ENCODE measurements at regions not wholly inside any gene's neighbourhood (a gene's known extent, or its start where the extent isn't known, plus 50 kb on each side); places are given as distances from the start of the nearest gene placed in this dataset.

- BruUV-seq (replicated peaks), result no TSS peak
- no peak overlapping the region for H3K4me3 ChIP-seq (replicated peaks in 1 of 2; ENCODE audit: low read depth in 1 of 2, low read length in 2 of 2)
Observed at GRCh38 chr2:242036653-242036950, 167.1 kb downstream of the RTP5 start.

More at GRCh38 chr2:242036653-242036950, 167.1 kb downstream of the RTP5 start:
- ChIA-PET RAD21 (ENCODE audit: low non-redundant PET in 1 of 2, low total read pairs in 2 of 2, uncharacterized antibody in 2 of 2, unreplicated experiment in 2 of 2) (no interaction called here), POLR2A (no interaction called here), CTCF (no interaction called here)
- TF ChIP-seq, protein P1, sequence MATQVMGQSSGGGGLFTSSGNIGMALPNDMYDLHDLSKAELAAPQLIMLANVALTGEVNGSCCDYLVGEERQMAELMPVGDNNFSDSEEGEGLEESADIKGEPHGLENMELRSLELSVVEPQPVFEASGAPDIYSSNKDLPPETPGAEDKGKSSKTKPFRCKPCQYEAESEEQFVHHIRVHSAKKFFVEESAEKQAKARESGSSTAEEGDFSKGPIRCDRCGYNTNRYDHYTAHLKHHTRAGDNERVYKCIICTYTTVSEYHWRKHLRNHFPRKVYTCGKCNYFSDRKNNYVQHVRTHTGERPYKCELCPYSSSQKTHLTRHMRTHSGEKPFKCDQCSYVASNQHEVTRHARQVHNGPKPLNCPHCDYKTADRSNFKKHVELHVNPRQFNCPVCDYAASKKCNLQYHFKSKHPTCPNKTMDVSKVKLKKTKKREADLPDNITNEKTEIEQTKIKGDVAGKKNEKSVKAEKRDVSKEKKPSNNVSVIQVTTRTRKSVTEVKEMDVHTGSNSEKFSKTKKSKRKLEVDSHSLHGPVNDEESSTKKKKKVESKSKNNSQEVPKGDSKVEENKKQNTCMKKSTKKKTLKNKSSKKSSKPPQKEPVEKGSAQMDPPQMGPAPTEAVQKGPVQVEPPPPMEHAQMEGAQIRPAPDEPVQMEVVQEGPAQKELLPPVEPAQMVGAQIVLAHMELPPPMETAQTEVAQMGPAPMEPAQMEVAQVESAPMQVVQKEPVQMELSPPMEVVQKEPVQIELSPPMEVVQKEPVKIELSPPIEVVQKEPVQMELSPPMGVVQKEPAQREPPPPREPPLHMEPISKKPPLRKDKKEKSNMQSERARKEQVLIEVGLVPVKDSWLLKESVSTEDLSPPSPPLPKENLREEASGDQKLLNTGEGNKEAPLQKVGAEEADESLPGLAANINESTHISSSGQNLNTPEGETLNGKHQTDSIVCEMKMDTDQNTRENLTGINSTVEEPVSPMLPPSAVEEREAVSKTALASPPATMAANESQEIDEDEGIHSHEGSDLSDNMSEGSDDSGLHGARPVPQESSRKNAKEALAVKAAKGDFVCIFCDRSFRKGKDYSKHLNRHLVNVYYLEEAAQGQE (IDR thresholded peaks at IDR 0.05; ENCODE audit: low read depth), result no peak
- TF ChIP-seq CEBPB (IDR thresholded peaks at IDR 0.05; ENCODE audit: low read depth), result no peak
- TF ChIP-seq CBX3 (IDR thresholded peaks at IDR 0.05; ENCODE audit: low read depth), result no peak
- TF ChIP-seq EZH2 (IDR thresholded peaks at IDR 0.05), result no peak
- TF ChIP-seq SP1 (IDR thresholded peaks at IDR 0.05; ENCODE audit: low read depth), result no peak
- TF ChIP-seq, protein P2, sequence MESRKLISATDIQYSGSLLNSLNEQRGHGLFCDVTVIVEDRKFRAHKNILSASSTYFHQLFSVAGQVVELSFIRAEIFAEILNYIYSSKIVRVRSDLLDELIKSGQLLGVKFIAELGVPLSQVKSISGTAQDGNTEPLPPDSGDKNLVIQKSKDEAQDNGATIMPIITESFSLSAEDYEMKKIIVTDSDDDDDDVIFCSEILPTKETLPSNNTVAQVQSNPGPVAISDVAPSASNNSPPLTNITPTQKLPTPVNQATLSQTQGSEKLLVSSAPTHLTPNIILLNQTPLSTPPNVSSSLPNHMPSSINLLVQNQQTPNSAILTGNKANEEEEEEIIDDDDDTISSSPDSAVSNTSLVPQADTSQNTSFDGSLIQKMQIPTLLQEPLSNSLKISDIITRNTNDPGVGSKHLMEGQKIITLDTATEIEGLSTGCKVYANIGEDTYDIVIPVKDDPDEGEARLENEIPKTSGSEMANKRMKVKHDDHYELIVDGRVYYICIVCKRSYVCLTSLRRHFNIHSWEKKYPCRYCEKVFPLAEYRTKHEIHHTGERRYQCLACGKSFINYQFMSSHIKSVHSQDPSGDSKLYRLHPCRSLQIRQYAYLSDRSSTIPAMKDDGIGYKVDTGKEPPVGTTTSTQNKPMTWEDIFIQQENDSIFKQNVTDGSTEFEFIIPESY (IDR thresholded peaks at IDR 0.05; ENCODE audit: extremely low read depth, insufficient replicate concordance, low read length), result no peak
- TF ChIP-seq ELF1 (IDR thresholded peaks at IDR 0.05; ENCODE audit: borderline replicate concordance, low read depth), result no peak
- Histone ChIP-seq H3K9me3 (ENCODE audit: control insufficient read depth in 1 of 2, insufficient read depth in 1 of 2, low read depth in 1 of 2, low read length in 2 of 2) (no peaks in the 10 kb centered on the region), H3K4me1 (ENCODE audit: control insufficient read depth in 1 of 2, insufficient read depth in 2 of 2, low read length in 2 of 2) (no peaks in the 10 kb centered on the region), H3K79me2 (ENCODE audit: insufficient read depth, low read length) (no peaks in the 10 kb centered on the region), H3K4me2 (ENCODE audit: low read length) (no peak overlapping the region), H3K27ac (ENCODE audit: low read depth, low read length) (no peak overlapping the region), H3K36me3 (ENCODE audit: control insufficient read depth in 1 of 2, insufficient read depth in 2 of 2, low read length in 2 of 2) (no peaks in the 10 kb centered on the region), H3K27me3 (ENCODE audit: insufficient read depth, low read length) (peaks cover 6% of the 10 kb centered on the region; the same call in 1 of the 2 replicates), H4K20me1 (ENCODE audit: insufficient read depth) (no peaks in the 10 kb centered on the region), H3K9ac (ENCODE audit: low read length) (no peak overlapping the region), H3K9me2 (ENCODE audit: insufficient read depth) (no peaks in the 10 kb centered on the region), H2AFZ (ENCODE audit: low read depth, low read length, poor library complexity, severe bottlenecking) (no peak overlapping the region)
- intact Hi-C loops (cut with micrococcal nuclease), result no loop called here
- no peak for ATAC-seq
- DNase-seq (ENCODE audit: low read depth, low spot score), result no peak
